PC-3 (cell line): ENCODE measurements at regions not wholly inside any gene's neighbourhood (a gene's known extent, or its start where the extent isn't known, plus 50 kb on each side); places are given as distances from the start of the nearest gene placed in this dataset.

Experiments used
- ATAC-seq: fragments of 200-7000 bp; cut with Tn5 transposase; 2 replicates; pipeline ENCODE4 v1.9.1; 2020; ENCODE audit warnings: mild to moderate bottlenecking, moderate library complexity
- BruUV-seq: library from RNA; stranded (reverse); fragments of 400-500 nt; replicated peaks from 2 replicates; lab custom pipeline; 2021; lab: Mats Ljungman, UMichigan
- CTCF ChIA-PET: fragments of 300-600 bp; sonication (Branson Sonifier 250); formaldehyde crosslinking; loops from one replicate; lab custom pipeline; 2022; ENCODE audit warnings: antibody characterized with exemption; lab: Charles Lee
- POLR2A ChIA-PET: fragments of 300-600 bp; sonication (Branson Sonifier 250); formaldehyde crosslinking; loops from one replicate; lab custom pipeline; 2022; ENCODE audit warnings: antibody characterized with exemption; ENCODE audit not compliant: unreplicated experiment; lab: Charles Lee
- DNase-seq: peaks from one replicate; pipeline ENCODE4 v3.0.0-alpha.2; 2015
- H2AFZ ChIP-seq: fragments of 300-600 bp; sonication (generic); 2 replicates; pipeline ENCODE4 v1.6.0; 2016; ENCODE audit warnings: antibody characterized with exemption, low read length
- H3F3A ChIP-seq: fragments of 300-600 bp; sonication (generic); one replicate; pipeline ENCODE4 v1.6.0; 2017; ENCODE audit warnings: antibody characterized with exemption, low read length, control low read depth, mild to moderate bottlenecking; ENCODE audit not compliant: unreplicated experiment
- H3K27ac ChIP-seq: fragments of 300-600 bp; sonication (generic); 2 replicates; pipeline ENCODE4 v1.5.1; 2016; ENCODE audit warnings: mild to moderate bottlenecking, low read length
- H3K27me3 ChIP-seq: fragments of 300-600 bp; sonication (generic); 2 replicates; pipeline ENCODE4 v1.6.1; 2016; ENCODE audit warnings: low read length, mixed read lengths
- H3K36me3 ChIP-seq: fragments of 300-600 bp; sonication (generic); 2 replicates; pipeline ENCODE4 v1.6.1; 2016; ENCODE audit warnings: low read depth, mixed run types, low read length, mixed read lengths
- H3K4me1 ChIP-seq: fragments of 300-600 bp; sonication (generic); 2 replicates; pipeline ENCODE4 v1.5.1; 2016; ENCODE audit warnings: low read length; ENCODE audit not compliant: insufficient read depth
- H3K4me2 ChIP-seq: fragments of 300-600 bp; sonication (generic); 2 replicates; pipeline ENCODE4 v1.6.0; 2016; ENCODE audit warnings: low read length
- H3K4me3 ChIP-seq: fragments of 300-600 bp; sonication (generic); 2 replicates; pipeline ENCODE4 v1.5.1; 2016; ENCODE audit warnings: mild to moderate bottlenecking, low read length, mixed read lengths
- H3K79me2 ChIP-seq: fragments of 300-600 bp; sonication (generic); 2 replicates; pipeline ENCODE4 v1.6.1; 2017; ENCODE audit warnings: low read length, mixed read lengths
- H3K9ac ChIP-seq: fragments of 300-600 bp; sonication (generic); 2 replicates; pipeline ENCODE4 v1.6.0; 2016; ENCODE audit warnings: mild to moderate bottlenecking, low read length
- H3K9me2 ChIP-seq: fragments of 300-600 bp; sonication (generic); replicated peaks from 2 replicates; pipeline ENCODE4 v1.6.1; 2016; ENCODE audit warnings: mixed run types, low read length, mixed read lengths
- H3K9me3 ChIP-seq: fragments of 300-600 bp; sonication (generic); 2 replicates; pipeline ENCODE4 v1.6.1; 2016; ENCODE audit warnings: low read length, mixed read lengths
- H4K20me1 ChIP-seq: fragments of 300-600 bp; sonication (generic); 2 replicates; pipeline ENCODE4 v1.6.1; 2016; ENCODE audit warnings: low read length, mixed read lengths
- EZH2 ChIP-seq: fragments of 300-600 bp; sonication (generic); IDR thresholded peaks from one replicate; pipeline ENCODE4 v1.6.1; 2017; ENCODE audit warnings: antibody characterized with exemption, mild to moderate bottlenecking, low read length; ENCODE audit not compliant: unreplicated experiment
- EZH2phosphoT487 ChIP-seq: fragments of 300-600 bp; sonication (generic); IDR thresholded peaks from 2 replicates; pipeline ENCODE4 v1.6.1; 2018; ENCODE audit warnings: mild to moderate bottlenecking, antibody characterized with exemption, low read length, borderline replicate concordance
- intact Hi-C: fragments of 100-400 bp; cut with micrococcal nuclease; formaldehyde crosslinking; loops from 2 replicates; pipeline ENCODE4 v1.9.0; 2023
- TF ChIP-seq, protein P1 (sequence below): fragments of 300-600 bp; sonication (generic); conservative IDR thresholded peaks from 2 replicates; pipeline ENCODE4 v1.5.1; 2017; ENCODE audit warnings: antibody characterized with exemption, low read depth, mild to moderate bottlenecking, low read length

DNA sequence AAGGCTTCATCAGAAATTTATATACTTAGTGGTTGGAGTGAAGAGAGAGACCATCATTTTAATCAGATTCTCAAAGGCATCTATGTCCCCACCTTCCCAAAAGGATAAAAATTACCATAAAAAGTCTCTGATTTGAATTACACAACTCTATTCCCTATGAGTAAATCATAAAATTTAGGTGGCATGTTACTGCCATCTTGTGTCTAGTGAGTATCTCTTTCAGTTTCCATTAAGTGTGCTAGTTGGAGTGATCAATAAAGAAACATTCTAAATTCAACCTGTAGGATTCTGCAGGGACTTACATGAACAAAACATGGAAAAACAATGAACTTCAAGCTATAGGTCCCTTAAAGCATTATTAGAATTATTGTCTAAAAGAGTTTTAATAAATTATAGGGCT lies 655.4 kb downstream of the LTN1 start:
- ATAC-seq (peak; percentile 77), DNase-seq (peak; percentile 82)
- intact Hi-C loops = loop anchor here (1.0 to 10.0 kb wide), 8 partner anchors 185 to 973 kb away; no protein-coding TSS in a partner anchor

DNA sequence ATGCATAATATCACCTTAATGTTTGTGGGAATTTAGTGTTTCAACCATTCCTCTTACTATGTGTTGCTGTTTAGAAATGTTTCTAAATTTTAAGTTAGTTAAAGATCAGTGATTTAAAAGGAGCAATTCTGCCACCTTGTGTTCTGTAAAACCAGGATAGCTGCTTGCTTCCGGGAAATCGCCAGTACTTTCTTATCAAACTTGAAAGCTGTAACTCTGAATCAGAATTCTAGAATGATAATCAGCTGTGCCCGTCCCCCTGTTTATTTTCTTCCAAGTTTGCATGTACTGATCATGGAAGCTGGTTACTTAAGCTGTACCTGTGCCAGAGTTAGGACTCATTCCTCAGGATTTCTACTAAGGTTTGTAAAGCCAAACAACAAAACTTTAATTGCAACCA lies 656.4 kb downstream of the LTN1 start:
- ChIA-PET CTCF (interaction anchor here (0.6 to 1.4 kb wide), 7 partner anchors 185 to 635 kb away, joined by 3 to 28 read pairs (median 4); no protein-coding TSS in a partner anchor), POLR2A (interaction anchor here (0.5 kb wide), 1 partner anchor 689 kb away, joined by 4 read pairs; no protein-coding TSS in a partner anchor)
- intact Hi-C loops = loop anchor here (1.0 to 10.0 kb wide), 6 partner anchors 269 to 972 kb away; no protein-coding TSS in a partner anchor
- BruUV-seq = no TSS peak
- no peak overlapping the region for H3K9ac ChIP-seq
- H3K4me3 ChIP-seq = no peak overlapping the region
- peaks cover 9% of the 10 kb centered on the region; the same call in 1 of the 2 replicates for H3K4me1 ChIP-seq
- H3K27ac ChIP-seq = no peak overlapping the region
- H4K20me1 ChIP-seq = no peaks in the 10 kb centered on the region
- H3F3A ChIP-seq = no peaks in the 10 kb centered on the region
- H3K79me2 ChIP-seq = no peaks in the 10 kb centered on the region
- TF ChIP-seq EZH2 = no peak
- TF ChIP-seq, protein P1, sequence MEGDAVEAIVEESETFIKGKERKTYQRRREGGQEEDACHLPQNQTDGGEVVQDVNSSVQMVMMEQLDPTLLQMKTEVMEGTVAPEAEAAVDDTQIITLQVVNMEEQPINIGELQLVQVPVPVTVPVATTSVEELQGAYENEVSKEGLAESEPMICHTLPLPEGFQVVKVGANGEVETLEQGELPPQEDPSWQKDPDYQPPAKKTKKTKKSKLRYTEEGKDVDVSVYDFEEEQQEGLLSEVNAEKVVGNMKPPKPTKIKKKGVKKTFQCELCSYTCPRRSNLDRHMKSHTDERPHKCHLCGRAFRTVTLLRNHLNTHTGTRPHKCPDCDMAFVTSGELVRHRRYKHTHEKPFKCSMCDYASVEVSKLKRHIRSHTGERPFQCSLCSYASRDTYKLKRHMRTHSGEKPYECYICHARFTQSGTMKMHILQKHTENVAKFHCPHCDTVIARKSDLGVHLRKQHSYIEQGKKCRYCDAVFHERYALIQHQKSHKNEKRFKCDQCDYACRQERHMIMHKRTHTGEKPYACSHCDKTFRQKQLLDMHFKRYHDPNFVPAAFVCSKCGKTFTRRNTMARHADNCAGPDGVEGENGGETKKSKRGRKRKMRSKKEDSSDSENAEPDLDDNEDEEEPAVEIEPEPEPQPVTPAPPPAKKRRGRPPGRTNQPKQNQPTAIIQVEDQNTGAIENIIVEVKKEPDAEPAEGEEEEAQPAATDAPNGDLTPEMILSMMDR = peak; percentile 88
- no peak for TF ChIP-seq EZH2phosphoT487
- no peaks in the 10 kb centered on the region for H3K27me3 ChIP-seq
- ATAC-seq (peak; percentile 53), DNase-seq (peak; percentile 76)
- no peak overlapping the region for H3K4me2 ChIP-seq
- H3K9me3 ChIP-seq = no peaks in the 10 kb centered on the region
- H3K9me2 ChIP-seq = no peaks in the 10 kb centered on the region
- H3K36me3 ChIP-seq = no peaks in the 10 kb centered on the region
- no peak overlapping the region for H2AFZ ChIP-seq

More for the DNA sequence above, 655.4 kb downstream of the LTN1 start:
- Histone ChIP-seq H3K9me2 (no peaks in the 10 kb centered on the region), H2AFZ (no peak overlapping the region), H3K9ac (no peak overlapping the region), H3K4me3 (no peak overlapping the region), H3K9me3 (no peaks in the 10 kb centered on the region), H3F3A (no peaks in the 10 kb centered on the region), H3K79me2 (no peaks in the 10 kb centered on the region), H4K20me1 (no peaks in the 10 kb centered on the region), H3K36me3 (no peaks in the 10 kb centered on the region), H3K27me3 (no peaks in the 10 kb centered on the region), H3K4me2 (no peak overlapping the region), H3K4me1 (peaks cover 9% of the 10 kb centered on the region; the same call in 1 of the 2 replicates), H3K27ac (no peak overlapping the region)
- ChIA-PET CTCF (interaction anchor here (0.6 to 2.6 kb wide), 4 partner anchors 35 to 408 kb away, joined by 4 to 28 read pairs (median 7); no protein-coding TSS in a partner anchor), POLR2A (no interaction called here)
- no TSS peak for BruUV-seq
- TF ChIP-seq, protein P1 = peak; percentile 76
- no peak for TF ChIP-seq EZH2phosphoT487

- BruUV-seq = no TSS peak
- H3K9ac ChIP-seq = no peak overlapping the region
- H3K27ac ChIP-seq = no peak overlapping the region
- ATAC-seq (peak; percentile 80), DNase-seq (peak; percentile 74)
- H3K9me3 ChIP-seq = no peaks in the 10 kb centered on the region
- H2AFZ ChIP-seq = no peak overlapping the region
- CTCF ChIA-PET = no interaction called here
- intact Hi-C loops = loop anchor here (5.0 to 10.0 kb wide), 4 partner anchors 67 to 970 kb away; no protein-coding TSS in a partner anchor
- H3K36me3 ChIP-seq = no peaks in the 10 kb centered on the region
- no peak overlapping the region for H3K4me2 ChIP-seq
- H3K79me2 ChIP-seq = no peaks in the 10 kb centered on the region
- H3K27me3 ChIP-seq = no peaks in the 10 kb centered on the region
- H3K9me2 ChIP-seq = no peaks in the 10 kb centered on the region
- H4K20me1 ChIP-seq = no peaks in the 10 kb centered on the region
- H3K4me1 ChIP-seq = peaks cover 9% of the 10 kb centered on the region; the same call in 1 of the 2 replicates
- TF ChIP-seq EZH2phosphoT487 (no peak), EZH2 (no peak)
- TF ChIP-seq, protein P1 = no peak
- POLR2A ChIA-PET = no interaction called here
- no peaks in the 10 kb centered on the region for H3F3A ChIP-seq
- no peak overlapping the region for H3K4me3 ChIP-seq
Observed at GRCh38 chr21:28334407-28334806, 658.3 kb downstream of the LTN1 start.
